SW 1271 (cell line): ENCODE measurements at regions not wholly inside any gene's neighbourhood (a gene's known extent, or its start where the extent isn't known, plus 50 kb on each side); places are given as distances from the start of the nearest gene placed in this dataset.

Experiments used
- DNase-seq, 2 experiments: peaks; one replicate each; lab custom pipeline; 2025; lab: John Stamatoyannopoulos, UW

DNA sequence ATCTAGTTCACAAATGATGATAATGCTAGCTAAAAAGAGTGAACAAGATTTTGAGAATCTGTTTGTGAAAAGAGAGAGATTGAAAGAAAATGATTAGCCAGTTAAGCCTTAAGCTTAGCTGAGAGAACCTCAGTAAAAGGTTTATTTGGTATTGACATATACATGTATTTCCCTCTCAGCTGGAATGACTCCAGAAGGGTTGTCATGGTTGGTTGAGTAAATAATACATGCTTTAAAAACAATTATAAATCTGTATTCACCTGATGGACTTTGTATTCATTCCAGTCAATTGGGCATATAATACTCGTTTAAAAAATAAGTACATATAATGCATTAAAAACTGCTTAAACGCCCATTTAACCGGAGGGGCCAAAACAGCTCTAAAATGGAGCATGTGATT lies 181.4 kb downstream of the GRB14 start:
- no peak for DNase-seq

DNA sequence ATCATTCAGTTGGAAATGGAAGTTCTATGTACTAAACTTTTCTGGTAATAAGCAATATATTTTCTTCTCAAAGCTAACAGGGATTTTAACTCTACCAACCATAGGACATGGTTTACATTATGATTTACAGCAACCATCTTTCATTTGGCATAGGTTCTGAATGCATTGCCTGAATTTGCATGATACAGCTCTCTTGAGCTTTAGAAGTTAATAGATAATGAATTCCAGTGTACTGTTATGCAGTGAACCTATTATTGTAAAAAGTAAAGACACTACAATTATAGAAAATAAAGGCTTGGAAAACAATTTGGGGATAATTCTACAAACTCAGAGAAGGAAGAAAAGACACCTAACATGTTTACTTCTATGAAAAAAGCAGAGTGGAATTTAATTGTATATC lies 182.0 kb downstream of the GRB14 start:
- DNase-seq, result no peak

- DNase-seq, result no peak
Observed at GRCh38 chr2:164438490-164439205, 182.6 kb downstream of the GRB14 start.

GRCh38 chr2:164436131-164436530 lies 185.2 kb downstream of the GRB14 start:
- DNase-seq, result no peak

GRCh38 chr2:164430166-164430783 lies 191.0 kb downstream of the GRB14 start:
- DNase-seq, result peak in 1 of 2 experiments; percentile 30

DNA sequence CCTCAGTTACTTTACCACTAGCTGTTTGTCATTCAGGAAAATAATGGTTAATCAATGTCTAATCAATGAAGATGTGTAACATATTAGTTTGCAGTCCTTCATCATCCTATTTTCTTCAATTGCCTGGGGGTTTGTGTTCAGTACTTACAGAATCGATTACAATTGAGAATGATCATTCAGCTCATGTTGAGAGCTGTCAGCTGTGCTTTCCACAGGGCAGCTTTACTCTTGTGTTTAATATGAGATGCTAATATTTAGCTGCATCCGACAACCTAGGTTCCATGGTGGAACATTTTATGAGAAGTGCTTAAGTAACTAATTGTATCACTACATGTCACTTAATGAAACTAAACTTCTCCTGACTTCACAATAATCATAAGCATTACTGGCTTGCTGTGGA lies 191.9 kb downstream of the GRB14 start:
- no peak for DNase-seq

DNA sequence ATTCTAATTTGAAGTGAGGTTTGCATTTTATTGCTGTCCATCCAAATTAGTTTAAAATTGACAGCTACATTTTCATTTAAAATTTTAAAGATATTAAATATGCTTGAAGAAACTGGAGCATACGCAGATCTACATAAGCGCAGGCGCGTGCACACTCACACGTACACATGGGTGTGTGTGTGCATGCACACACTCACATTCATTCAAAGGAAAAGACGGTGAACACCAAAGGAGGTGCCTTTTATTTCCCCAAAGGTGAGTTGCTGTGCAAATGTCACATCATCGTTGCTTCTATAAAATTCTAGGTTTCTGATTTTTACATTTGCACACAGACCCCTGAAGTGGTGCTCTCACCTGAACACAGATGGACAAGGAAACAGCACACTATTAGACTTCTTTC lies 194.2 kb downstream of the GRB14 start:
- DNase-seq, result no peak

- DNase-seq, result no peak
Observed at GRCh38 chr2:164420787-164421186, 200.5 kb downstream of the GRB14 start.

- DNase-seq, result no peak
Observed at GRCh38 chr2:164412831-164413230, 208.5 kb downstream of the GRB14 start.

DNA sequence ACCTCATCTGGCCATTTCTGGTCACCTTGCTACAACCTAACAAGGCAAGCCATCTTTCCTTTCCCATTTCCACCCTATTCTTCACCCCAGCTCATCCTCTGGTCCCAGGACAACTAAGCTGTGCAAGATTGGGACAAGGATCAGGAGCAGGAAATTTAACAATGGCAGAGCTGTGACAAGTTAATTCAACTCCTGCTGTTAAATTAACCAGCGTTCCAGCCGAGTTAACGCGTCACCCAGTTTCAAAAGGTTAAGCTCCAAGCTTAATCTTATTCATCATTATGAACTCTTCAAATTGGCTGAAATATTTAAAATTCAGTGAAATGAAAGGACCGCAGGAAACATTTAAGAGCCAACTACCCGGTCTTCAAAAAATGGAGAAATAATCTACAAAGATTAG lies 231.9 kb downstream of the GRB14 start:
- no peak for DNase-seq

DNA sequence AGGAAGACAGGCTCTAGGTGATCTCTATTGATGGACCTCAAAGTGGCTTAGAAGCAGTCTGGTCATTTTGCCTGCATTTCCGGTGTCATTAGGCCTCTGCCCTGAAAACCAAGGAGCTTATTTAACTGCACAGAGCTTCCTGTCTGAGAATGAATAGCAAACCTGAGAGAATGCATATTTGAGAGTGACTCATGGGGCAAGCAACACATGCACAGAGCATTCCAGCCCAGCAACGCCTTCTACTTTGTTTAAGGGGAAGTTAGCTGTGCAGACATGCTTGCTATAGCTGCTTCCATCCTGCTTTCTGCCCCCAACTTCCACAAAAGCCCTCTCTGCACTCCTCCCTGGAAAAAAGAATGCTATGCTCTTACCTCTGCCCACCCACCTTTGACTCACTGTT lies 232.8 kb downstream of the GRB14 start:
- DNase-seq, result peak; percentile 58 to 91

GRCh38 chr2:164386231-164386630 lies 235.1 kb downstream of the GRB14 start:
- no peak for DNase-seq

DNA sequence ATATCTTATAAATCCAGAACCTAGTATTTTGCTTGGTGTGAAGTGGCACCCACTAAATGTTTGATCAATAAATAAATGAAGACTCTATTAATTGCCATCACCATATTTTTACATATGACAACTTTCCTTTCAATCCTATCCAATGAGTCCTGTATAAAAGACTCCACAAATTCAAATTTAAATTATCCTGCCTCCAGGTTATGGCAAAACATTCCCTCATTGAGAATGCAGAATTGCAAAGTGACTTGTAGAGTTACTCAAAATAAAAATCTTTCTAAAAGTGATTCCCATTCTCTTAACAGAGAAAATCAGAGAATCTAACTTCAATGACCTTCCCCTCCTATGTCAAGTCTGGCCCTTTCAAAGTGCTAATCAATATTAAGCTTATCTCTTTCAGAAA lies 236.8 kb downstream of the GRB14 start:
- no peak for DNase-seq

- no peak for DNase-seq
Observed at GRCh38 chr2:164371916-164372315, 249.4 kb downstream of the GRB14 start.

- no peak for DNase-seq
Observed at GRCh38 chr2:164369366-164369765, 251.9 kb downstream of the GRB14 start.

- DNase-seq, result no peak
Observed at GRCh38 chr2:164368896-164369295, 252.4 kb downstream of the GRB14 start.

- DNase-seq, result no peak
Observed at GRCh38 chr2:164363646-164364045, 257.6 kb downstream of the GRB14 start.

DNA sequence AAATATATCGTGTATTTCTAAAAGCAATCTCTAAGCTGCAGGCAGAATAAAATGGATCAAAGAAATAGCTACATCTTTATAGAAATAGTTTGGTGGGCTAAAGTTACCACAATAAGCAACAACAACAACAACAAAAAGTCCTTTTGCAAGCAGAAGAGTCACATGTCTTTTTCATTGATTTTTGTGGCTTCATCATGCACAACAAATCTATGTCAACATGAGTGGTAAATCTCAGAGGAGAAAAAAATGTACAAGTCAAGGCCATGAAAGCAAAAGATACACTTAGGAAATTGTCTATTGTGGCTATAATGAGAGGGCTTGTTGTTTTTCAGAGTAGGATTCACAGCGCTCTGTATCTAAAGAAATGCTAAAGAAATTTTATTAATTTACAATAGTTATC lies 269.7 kb downstream of the GRB14 start:
- no peak for DNase-seq

DNA sequence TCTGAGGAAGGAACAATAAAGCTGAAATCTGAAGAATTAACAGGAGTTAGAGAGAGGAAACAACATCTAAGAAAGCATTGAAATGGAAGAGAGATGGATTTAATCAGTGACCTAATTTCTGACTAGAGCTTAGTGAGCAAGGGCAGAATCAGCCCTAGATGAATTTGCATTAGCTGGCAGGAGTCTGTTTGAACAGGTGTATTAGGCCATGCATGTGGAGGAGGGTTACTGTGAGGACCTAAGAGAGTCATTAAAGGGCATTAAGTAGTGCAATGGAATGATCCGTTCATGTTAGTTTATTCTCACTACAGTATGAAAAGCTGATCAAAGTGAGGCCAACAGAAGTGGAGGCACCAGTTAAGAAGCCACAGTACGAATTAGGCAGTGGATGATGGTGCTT lies 285.3 kb downstream of the GRB14 start:
- DNase-seq, result no peak

GRCh38 chr2:164335128-164335527 lies 286.2 kb downstream of the GRB14 start:
- DNase-seq, result no peak

GRCh38 chr2:164328310-164328709 lies 293.0 kb downstream of the GRB14 start:
- DNase-seq, result no peak

- no peak for DNase-seq
Observed at GRCh38 chr2:164323978-164324377, 297.3 kb downstream of the GRB14 start.

DNA sequence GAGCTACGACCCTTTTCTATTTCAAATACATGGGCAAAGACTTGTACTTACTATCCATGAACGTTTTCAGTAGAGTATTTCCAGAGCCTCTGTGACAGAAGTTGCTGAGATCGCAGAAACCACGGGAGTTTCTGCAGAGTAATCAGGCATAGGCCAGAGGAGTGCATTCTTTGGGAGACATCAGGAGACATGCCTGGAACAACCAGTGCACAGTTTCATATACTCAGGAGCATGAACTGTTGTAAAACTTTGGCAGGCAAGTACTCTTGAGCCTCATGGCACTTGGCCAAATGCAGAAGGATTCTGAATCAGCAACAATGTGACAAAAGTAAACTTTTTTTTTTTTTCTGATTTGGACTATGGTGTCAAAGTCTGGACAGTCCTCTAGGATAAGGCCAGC lies 307.1 kb downstream of the GRB14 start:
- no peak for DNase-seq

- no peak for DNase-seq
Observed at GRCh38 chr2:164306872-164307271, 314.4 kb downstream of the GRB14 start.
